OCI-LY1 (cell line): ENCODE measurements at regions not wholly inside any gene's neighbourhood (a gene's known extent, or its start where the extent isn't known, plus 50 kb on each side); places are given as distances from the start of the nearest gene placed in this dataset.

ENCODE experiments used
- EZH2 ChIP-seq: fragments of 200-600 bp; sonication (generic), shearing (Covaris generic); IDR thresholded peaks from 2 replicates; pipeline ENCODE4 v1.8.0; 2017; ENCODE audit warnings: borderline replicate concordance, mixed run types, mild to moderate bottlenecking, antibody characterized with exemption, low read length, moderate library complexity, mixed read lengths
- TF ChIP-seq, protein P1 (sequence below): fragments of 200-600 bp; sonication (generic), shearing (Covaris generic); IDR thresholded peaks from 2 replicates; pipeline ENCODE4 v1.5.1; 2017; ENCODE audit warnings: mild to moderate bottlenecking, antibody characterized with exemption, low read length, moderate library complexity, mixed read lengths

- TF ChIP-seq, protein P1, sequence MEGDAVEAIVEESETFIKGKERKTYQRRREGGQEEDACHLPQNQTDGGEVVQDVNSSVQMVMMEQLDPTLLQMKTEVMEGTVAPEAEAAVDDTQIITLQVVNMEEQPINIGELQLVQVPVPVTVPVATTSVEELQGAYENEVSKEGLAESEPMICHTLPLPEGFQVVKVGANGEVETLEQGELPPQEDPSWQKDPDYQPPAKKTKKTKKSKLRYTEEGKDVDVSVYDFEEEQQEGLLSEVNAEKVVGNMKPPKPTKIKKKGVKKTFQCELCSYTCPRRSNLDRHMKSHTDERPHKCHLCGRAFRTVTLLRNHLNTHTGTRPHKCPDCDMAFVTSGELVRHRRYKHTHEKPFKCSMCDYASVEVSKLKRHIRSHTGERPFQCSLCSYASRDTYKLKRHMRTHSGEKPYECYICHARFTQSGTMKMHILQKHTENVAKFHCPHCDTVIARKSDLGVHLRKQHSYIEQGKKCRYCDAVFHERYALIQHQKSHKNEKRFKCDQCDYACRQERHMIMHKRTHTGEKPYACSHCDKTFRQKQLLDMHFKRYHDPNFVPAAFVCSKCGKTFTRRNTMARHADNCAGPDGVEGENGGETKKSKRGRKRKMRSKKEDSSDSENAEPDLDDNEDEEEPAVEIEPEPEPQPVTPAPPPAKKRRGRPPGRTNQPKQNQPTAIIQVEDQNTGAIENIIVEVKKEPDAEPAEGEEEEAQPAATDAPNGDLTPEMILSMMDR = no peak
- TF ChIP-seq EZH2 = no peak
Measured at GRCh38 chr14:97107760-97108159, 310.6 kb downstream of the VRK1 start.
